Sigmoid colon (tissue), 4 donors: ENCODE measurements at regions not wholly inside any gene's neighbourhood (a gene's known extent, or its start where the extent isn't known, plus 50 kb on each side); places are given as distances from the start of the nearest gene placed in this dataset.

Experiments used
- POLR2A ChIP-seq, 2 donors: fragments of 450-650 bp; IDR thresholded peaks; one replicate each; pipeline ENCODE4 v1.6.1; 2016; ENCODE audit warnings: antibody characterized with exemption in 2 of 2, mild to moderate bottlenecking in 2 of 2, moderate library complexity in 2 of 2
- POLR2AphosphoS5 ChIP-seq, 4 donors: sonication (generic); formaldehyde crosslinking; IDR thresholded peaks; one replicate each; pipeline ENCODE4 v1.6.1; 2017; ENCODE audit warnings: antibody characterized with exemption in 4 of 4
- TF ChIP-seq, protein P1 (sequence below), 4 experiments: fragments of 450-650 bp in 3 of 4; fragments of 200-600 bp in 1 of 4; IDR thresholded peaks; one replicate each; pipeline ENCODE4 v1.5.1; 2016 to 2019; ENCODE audit warnings: antibody characterized with exemption in 4 of 4, mild to moderate bottlenecking in 3 of 4, moderate library complexity in 2 of 4

DNA sequence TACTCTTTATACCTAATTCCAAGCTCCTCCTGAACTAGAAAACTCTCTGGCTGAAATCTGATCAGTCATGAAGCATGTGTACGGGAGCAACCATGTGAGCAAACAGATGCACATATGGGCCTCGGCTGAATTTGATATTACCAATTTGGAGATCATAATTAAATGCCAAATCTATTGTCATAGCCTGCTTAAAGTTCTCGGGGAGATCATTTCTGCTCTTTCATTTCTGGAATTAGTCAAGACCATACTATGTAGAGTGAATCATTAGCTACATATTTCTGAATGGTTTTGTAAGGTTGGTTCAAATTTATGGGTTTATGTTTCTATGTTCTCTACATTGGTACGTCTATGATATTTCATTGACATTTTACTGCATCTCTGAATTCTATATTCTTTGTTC is 205.5 kb downstream of the UBE2E3 start:
- TF ChIP-seq, protein P1, sequence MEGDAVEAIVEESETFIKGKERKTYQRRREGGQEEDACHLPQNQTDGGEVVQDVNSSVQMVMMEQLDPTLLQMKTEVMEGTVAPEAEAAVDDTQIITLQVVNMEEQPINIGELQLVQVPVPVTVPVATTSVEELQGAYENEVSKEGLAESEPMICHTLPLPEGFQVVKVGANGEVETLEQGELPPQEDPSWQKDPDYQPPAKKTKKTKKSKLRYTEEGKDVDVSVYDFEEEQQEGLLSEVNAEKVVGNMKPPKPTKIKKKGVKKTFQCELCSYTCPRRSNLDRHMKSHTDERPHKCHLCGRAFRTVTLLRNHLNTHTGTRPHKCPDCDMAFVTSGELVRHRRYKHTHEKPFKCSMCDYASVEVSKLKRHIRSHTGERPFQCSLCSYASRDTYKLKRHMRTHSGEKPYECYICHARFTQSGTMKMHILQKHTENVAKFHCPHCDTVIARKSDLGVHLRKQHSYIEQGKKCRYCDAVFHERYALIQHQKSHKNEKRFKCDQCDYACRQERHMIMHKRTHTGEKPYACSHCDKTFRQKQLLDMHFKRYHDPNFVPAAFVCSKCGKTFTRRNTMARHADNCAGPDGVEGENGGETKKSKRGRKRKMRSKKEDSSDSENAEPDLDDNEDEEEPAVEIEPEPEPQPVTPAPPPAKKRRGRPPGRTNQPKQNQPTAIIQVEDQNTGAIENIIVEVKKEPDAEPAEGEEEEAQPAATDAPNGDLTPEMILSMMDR (IDR thresholded peaks at IDR 0.05), result no peak
- no peak for TF ChIP-seq POLR2A (IDR thresholded peaks at IDR 0.05)
- no peak for TF ChIP-seq POLR2AphosphoS5 (IDR thresholded peaks at IDR 0.05)
